HG02798 (cell line): ENCODE measurements at regions not wholly inside any gene's neighbourhood (a gene's known extent, or its start where the extent isn't known, plus 50 kb on each side); places are given as distances from the start of the nearest gene placed in this dataset.
"Not testable (repeated sequence)": the region's sequence is repeated elsewhere in the genome, so short reads cannot be mapped to it uniquely, and the experiment has no call there.

Experiments
- ATAC-seq: cut with Tn5 transposase; IDR thresholded peaks from one replicate; pipeline ENCODE4 v1.9.1; 2021; ENCODE audit warnings: mild to moderate bottlenecking; ENCODE audit not compliant: unreplicated experiment, poor library complexity

DNA sequence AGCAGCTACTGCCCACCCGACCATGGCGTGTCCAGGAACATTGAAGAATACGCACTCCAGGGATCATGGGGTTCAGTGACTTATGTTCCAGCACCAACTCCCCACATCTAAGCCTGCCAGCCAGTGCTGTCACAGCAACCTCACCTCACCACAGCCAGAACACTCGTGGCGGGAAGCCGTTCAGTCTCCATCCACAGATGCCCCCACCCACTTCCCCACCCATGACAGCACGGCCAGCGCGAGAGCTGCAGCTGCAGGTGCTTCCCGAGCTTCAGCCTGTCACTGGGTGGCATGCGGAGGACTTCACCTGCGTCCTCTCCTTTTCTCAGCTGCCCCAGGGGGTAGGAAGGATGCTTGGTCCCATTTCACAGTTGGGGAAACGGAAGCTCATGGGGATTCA, 50.3 kb downstream of the RBFOX3 start:
- no peak for ATAC-seq

DNA sequence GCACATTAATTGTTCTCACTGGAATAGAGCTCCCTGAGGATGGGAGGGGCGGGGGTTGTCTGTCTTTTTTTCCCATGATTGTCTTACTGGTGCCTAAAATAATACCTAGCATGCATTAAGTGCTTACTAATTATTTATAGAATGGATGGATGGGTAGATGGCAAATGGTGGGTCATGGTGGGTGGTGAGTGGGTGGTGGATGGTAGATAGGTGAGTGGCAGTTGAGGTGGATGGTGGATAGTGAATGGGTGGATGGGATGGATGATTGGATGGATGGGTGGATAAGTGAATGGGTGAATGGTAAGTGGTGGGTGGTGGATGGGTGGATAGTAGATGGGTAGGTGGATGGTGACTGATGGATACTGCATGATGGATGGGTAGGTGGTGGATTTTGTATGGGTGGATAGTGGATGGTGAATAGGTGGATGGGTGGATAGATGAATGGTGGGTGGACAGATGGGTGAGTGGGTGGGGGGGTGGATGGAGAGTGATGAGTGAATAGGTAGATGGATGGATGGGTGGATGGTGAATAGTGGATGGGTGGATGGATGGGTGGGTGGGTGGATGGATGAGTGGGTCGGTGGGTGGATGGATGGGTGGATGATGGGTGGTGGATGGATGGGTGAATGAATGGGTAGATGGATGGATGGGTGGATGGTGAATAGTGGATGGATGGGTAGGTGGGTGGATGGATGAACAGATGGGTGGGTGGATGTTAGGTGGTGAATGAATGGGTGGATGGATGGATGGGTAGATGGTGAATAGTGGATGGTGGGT, 51.6 kb downstream of the RBFOX3 start:
- no peak for ATAC-seq

- no peak for ATAC-seq
Observed at GRCh38 chr17:79558091-79558900, 52.6 kb downstream of the RBFOX3 start.

GRCh38 chr17:79557276-79558090, 53.4 kb downstream of the RBFOX3 start:
- ATAC-seq: no peak

GRCh38 chr17:79556271-79556670, 54.6 kb downstream of the RBFOX3 start:
- no peak for ATAC-seq

- no peak for ATAC-seq
Observed at GRCh38 chr17:79555543-79555942, 55.3 kb downstream of the RBFOX3 start.

DNA sequence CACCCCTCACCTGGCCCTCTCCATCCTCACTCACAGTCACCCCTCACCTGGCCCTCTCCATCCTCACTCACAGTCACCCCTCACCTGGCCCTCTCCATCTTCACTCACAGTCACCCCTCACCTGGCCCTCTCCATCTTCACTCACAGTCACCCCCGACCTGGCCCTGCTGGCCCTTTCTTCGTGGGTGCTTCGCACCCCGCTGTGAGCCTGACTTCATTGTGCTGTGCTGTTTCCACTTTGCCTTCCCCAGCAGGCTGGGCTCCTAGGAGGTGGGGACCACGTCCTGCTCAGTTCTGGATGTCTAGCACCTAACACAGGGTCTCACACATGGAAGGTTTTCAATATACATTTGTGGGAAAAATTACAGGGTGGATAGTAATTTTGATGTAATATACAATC, 56.5 kb downstream of the RBFOX3 start:
- ATAC-seq: not testable (repeated sequence)

GRCh38 chr17:79552824-79553223, 58.0 kb downstream of the RBFOX3 start:
- no peak for ATAC-seq

DNA sequence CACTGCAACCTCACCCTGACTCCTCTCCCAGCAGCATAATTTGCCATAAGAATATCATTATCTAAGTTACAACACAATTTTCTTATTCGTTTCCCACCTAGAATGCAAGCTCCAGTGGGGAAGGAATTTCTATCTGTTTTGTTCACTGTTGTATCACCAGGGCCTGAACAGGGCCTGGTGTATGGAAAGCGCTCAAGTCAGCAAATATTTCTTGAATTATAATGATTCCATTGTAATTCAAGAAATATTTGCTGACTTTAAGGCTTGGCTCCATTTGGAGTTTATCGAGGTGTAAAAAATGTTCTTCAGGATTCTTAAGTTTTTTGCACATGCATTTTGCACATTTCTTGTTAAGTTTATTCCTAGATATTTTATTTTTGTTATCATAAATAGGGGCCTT, 58.4 kb downstream of the RBFOX3 start:
- no peak for ATAC-seq

- no peak for ATAC-seq
Observed at GRCh38 chr17:79549141-79549915, 61.5 kb downstream of the RBFOX3 start.

GRCh38 chr17:79548116-79548515, 62.7 kb downstream of the RBFOX3 start:
- ATAC-seq: no peak

- ATAC-seq: no peak
Observed at GRCh38 chr17:79547586-79547985, 63.3 kb downstream of the RBFOX3 start.

DNA sequence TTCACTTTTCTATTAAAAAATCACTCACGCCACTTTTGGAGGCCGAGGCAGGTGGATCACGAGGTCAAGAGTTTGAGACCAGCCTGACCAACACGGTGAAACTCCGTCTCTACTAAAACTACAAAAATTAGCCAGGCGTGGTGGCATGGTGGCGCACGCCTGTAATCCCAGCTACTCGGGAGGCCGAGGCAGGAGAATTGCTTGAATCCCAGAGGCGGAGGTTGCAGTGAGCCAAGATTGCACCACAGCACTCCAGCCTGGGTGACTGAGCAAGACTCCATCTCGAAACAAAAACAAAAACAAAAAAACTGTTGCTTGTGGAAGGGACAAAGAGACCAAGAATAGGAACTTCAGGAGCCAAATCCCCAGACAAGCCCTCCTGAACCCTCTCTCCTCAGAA, 63.7 kb downstream of the RBFOX3 start:
- not testable (repeated sequence) for ATAC-seq

DNA sequence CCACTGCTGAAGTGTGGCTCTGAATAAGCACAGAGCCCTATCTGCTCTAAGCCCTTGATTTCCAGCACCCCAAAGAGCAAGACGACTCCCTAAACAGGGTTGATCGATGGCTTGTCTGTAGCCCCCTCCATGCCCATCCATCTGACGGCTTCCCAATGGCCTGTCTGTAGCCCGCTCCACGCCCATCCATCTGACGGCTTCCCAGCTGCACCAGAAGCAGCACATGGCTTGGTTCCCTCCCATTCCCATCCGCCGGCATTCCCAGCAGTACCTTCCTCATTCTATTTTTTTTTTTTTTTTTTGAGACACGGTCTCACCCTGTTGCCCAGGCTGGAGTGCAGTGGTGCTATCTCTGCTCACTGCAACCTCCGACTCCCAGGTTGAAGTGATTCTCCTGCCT, 64.5 kb downstream of the RBFOX3 start:
- no peak for ATAC-seq

GRCh38 chr17:79545251-79546005, 65.4 kb downstream of the RBFOX3 start:
- no peak for ATAC-seq

DNA sequence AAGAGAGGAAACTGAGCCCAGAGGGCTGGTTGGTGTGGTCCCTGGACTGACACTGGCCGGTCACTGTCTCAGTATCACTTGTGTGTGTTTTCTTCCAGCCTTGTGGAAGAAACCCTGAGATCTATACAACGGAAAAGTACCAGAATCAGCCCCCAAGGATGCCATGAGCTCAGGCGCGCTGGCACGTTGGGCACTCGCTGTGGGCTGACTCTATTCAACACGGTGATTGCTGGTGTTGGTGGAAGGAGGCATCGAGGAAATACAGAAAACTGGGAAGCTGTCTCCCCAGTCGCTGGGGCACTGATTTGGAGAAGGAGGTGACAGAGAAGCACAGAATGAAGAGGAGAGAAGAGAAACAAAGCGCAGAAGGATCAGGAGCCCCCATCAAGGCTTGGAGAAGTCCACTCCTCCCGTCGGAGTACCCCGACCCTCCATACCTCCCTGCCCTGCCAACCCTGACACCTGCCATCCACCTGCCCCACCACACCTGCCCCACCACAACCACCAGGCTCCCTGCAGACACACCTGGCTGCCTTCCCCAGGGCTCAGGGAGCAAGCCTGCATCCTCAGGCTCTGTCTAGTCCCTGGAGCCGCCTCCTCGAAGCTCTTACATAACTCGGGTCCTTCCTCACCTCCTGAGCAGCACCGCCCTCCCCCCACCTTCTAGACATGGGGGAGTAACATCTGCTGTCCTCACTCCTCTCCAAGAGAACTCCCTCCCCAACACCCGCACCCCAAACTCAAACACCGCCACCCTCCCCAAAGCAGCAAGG, 66.5 kb downstream of the RBFOX3 start:
- no peak for ATAC-seq

DNA sequence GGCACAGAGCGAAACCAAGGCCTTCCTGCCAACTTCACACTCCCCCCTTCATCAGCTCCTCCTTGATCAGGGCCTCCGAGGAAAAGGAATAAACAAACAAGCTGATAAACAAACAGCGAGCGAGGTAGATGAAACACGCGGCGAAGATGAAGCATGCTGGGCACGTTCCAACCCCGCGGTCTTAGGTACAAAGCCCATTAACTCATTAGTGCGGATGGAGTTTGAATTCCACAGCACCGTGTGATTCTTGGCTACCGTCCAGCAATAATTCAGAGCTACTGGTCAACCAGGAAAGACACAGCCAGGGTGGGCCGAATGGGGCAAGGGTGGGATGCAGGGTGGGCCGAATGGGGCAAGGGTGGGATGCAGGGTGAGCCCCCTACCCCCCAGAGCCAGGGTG, 67.3 kb downstream of the RBFOX3 start:
- ATAC-seq: no peak

GRCh38 chr17:79542718-79543117, 68.1 kb downstream of the RBFOX3 start:
- no peak for ATAC-seq
